Erythroblast (primary cell): ENCODE measurements at regions not wholly inside any gene's neighbourhood (a gene's known extent, or its start where the extent isn't known, plus 50 kb on each side); places are given as distances from the start of the nearest gene placed in this dataset.

Experiments
- DNase-seq, 2 experiments: peaks; one replicate each; lab custom pipeline; 2025; lab: John Stamatoyannopoulos, UW
- GATA1 ChIP-seq: IDR thresholded peaks from 2 replicates; pipeline ENCODE4 v1.6.1; 2011; ENCODE audit warnings: low read depth, mild to moderate bottlenecking, control low read depth, low read length, moderate library complexity
- POLR2A ChIP-seq: IDR thresholded peaks from 2 replicates; pipeline ENCODE4 v1.6.1; 2011; ENCODE audit warnings: mild to moderate bottlenecking, low read length

- DNase-seq = no peak
- TF ChIP-seq GATA1 (no peak), POLR2A (no peak)
These were observed 257.1 kb upstream of the STT3B start for GRCh38 chr3:31275583-31275982.

DNA sequence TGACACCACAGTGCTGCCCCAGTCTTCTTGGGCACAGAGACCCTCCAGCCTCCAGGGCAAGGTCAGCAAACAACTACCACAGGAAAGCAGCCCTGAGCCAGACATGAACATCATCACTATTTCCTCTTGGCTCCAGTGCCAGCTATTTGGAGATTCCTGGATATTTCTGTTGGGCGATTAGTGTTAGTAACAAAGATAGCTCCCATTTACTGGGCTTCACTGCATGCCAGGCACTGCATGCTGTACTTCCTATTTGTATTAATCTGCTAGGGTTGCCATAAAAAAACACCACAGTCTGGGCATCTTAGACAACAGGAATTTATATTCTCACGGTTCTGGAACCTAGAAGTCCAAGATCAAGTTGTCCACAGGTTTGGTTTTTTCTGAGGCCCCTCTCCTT, 255.1 kb upstream of the STT3B start:
- no peak for DNase-seq
- TF ChIP-seq GATA1 = no peak
- no peak for TF ChIP-seq POLR2A

DNA sequence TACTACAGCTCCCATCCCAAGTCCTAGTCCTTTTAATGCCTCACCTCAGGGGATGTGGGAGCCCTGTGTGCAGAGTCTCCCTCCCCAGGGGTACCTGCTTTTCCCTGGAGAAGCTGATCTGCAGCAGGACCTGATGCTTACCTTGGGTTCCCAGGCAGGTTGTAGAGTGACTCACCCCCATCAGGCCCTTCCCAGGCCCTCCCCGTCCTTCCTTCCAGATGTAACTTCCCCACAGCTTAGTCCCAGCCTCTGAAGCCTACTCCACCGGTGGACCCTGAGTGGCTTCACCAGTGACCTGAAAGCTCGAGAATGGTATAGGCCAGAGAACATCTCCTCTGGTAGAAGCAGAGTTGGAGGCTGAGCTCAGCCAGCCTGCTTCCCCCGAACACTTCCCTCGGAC, 254.2 kb upstream of the STT3B start:
- DNase-seq = no peak
- TF ChIP-seq GATA1 = no peak
- no peak for TF ChIP-seq POLR2A

DNA sequence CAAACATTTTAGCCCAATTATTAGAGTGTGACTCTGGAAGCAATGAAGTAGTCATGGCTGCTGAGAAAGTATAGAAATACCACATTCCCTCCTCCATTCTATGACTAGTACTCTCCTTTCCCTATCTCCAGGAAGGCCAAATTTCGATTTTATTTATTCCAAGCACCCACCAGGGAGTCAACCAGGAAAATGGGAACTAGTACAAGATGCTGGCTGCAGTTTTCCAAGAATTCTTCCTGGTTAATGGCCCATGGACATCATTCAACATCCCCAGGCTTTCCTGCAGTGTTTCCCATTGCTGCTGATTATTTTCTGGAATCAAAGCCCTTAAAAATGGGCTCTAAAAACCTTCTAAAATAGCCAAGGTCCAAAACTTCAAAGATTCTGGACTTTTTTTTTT, 247.9 kb upstream of the STT3B start:
- DNase-seq = no peak

DNA sequence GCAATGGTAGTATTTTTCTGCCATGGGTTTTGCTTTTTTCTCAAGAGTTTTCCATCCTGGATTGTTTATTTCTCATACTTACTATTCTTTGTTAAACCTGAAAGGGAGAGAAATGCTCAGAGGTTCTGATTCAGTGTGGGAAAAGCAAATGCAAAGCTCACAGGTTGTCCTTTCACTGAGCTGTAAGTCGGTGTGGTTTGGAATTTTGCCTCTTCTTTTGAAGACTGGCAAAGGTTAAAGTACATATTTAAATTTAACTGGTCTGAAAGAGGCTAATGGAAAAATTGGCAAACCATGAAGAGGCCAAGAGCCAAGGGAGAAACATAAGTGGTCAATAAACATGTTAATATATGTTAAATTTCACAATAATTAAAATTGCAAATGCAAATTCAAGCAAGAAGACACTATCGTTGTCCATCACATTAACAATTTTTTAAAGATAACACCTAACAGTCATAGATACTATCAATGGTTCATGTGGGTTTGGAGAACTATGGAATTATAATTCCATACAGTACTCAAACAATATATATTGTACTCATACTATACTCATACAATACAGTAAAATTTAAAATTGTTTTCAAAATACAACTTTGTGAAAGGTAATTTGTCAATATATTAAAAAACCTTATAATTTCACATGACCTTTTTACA, 246.8 kb upstream of the STT3B start:
- no peak for DNase-seq
- no peak for TF ChIP-seq GATA1
- no peak for TF ChIP-seq POLR2A

More for the DNA sequence above, 247.9 kb upstream of the STT3B start:
- TF ChIP-seq POLR2A (no peak), GATA1 (no peak)

GRCh38 chr3:31288224-31288623, 244.5 kb upstream of the STT3B start:
- DNase-seq = no peak
- TF ChIP-seq GATA1 (no peak), POLR2A (no peak)

DNA sequence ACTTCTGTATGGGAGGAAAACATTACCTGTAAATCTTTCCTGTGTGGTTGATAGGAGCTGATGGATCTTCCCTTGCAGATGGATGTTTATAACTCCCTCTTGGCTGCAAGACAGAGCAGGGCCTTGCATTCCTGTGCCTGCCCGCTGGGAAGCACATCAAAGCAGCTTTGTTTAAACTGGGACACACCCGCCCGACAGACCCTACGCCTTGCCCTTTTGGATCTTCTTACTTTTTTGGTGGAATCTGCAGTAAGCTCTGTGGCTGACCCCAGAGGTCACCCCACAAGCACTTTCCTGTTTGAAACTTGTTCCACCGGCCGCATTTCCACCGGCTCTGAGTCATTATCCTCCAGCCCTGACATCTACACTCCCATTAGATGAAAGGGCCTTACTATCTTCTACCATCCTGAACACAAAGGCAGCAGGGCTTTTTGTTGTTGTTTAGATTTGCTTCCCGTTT, 244.1 kb upstream of the STT3B start:
- TF ChIP-seq POLR2A = no peak
- no peak for TF ChIP-seq GATA1
- no peak for DNase-seq

DNA sequence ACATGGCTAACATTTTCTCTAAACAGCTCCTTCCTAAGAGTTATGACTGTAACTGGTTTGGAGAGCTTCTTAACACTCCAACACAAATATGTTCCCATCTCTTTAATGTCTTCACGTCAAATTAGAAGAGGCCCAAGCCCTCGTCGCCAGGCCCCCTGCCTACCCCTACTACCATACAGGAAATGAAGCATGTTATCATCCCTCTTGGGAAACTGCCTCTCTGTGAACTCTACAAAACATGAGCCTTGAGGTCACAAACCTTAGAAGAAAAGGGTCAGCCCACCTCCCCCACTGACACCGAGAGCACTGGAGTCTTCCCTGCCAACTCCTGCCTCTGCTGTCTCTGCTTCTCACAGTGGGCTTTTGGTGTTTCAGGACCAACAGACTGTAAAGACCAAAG, 243.1 kb upstream of the STT3B start:
- TF ChIP-seq GATA1 (no peak), POLR2A (no peak)
- DNase-seq = no peak

DNA sequence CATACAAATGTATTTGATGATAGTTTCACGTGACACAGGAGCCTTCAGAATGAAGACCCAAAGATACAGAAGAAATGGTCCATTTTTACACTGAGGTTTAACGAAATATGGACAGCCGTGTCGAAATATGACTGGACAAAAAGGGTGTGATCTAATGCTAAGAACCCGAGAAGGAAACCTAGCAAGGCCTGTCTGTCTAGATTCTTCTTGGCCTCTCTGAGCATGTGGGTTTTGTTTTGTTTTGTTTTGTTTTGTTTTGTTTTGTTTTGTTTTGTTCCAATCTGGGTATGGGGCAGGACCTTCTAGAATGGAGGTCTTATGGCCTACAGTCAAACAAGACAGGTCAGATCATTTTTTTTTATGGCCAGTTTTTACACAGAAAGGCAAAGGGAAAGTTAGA, 242.7 kb upstream of the STT3B start:
- DNase-seq = no peak
- TF ChIP-seq GATA1 = no peak
- TF ChIP-seq POLR2A = no peak

DNA sequence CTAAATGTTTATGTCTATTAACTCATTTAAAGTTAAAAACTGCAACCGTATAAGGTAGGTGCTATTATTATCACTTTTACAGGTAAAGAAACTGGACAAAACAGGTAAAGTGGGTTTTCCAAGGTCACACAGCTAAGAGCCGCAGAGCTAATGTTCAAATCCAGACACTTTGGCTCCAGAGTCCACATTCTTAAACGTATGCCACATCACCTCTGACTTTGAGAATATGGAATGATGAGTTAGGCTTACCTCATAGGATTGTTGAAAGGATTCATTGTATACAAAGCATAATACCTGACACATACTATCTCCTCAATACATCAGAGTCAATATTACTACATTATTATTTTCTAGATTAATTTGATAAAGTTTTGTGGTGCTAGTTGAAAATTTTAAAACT, 240.9 kb upstream of the STT3B start:
- TF ChIP-seq GATA1 (no peak), POLR2A (no peak)
- no peak for DNase-seq

GRCh38 chr3:31294430-31295149, 238.1 kb upstream of the STT3B start:
- no peak for DNase-seq
- no peak for TF ChIP-seq GATA1
- TF ChIP-seq POLR2A = no peak

- no peak for DNase-seq
- TF ChIP-seq GATA1 = no peak
- no peak for TF ChIP-seq POLR2A
These were observed 237.5 kb upstream of the STT3B start for GRCh38 chr3:31295150-31295765.

GRCh38 chr3:31297726-31298298, 234.9 kb upstream of the STT3B start:
- TF ChIP-seq GATA1 = no peak
- no peak for DNase-seq
